Bronchial epithelial cell (primary cell): ENCODE measurements at regions not wholly inside any gene's neighbourhood (a gene's known extent, or its start where the extent isn't known, plus 50 kb on each side); places are given as distances from the start of the nearest gene placed in this dataset.
A peak's percentile ranks its signal among the peaks of the same experiment; 100 is the strongest.

Experiments
- DNase-seq: peaks from one replicate; pipeline ENCODE4 v3.0.0-alpha.2; 2010; ENCODE audit warnings: low read depth
- FAIRE-seq: peaks from 2 replicates; lab custom pipeline; 2011; peaks lifted over from hg19 to GRCh38; lab: Jason Lieb, UNC
- H3K27me3 ChIP-seq: 2 replicates; pipeline ENCODE4 v1.5.1; 2011; ENCODE audit warnings: low read length; ENCODE audit not compliant: control insufficient read depth, insufficient read depth
- H3K36me3 ChIP-seq: 2 replicates; pipeline ENCODE4 v1.5.1; 2011; ENCODE audit warnings: low read length; ENCODE audit not compliant: control insufficient read depth, insufficient read depth
- H3K4me3 ChIP-seq: 2 replicates; pipeline ENCODE4 v1.5.1; 2011; ENCODE audit warnings: mild to moderate bottlenecking, low read depth, low read length, control low read depth
- CTCF ChIP-seq: IDR thresholded peaks from 2 replicates; pipeline ENCODE4 v1.5.1; 2011; ENCODE audit warnings: mild to moderate bottlenecking, moderate library complexity, low read length, control low read depth, inconsistent platforms; ENCODE audit not compliant: insufficient read depth, severe bottlenecking

- no peak overlapping the region for H3K4me3 ChIP-seq
- H3K36me3 ChIP-seq: no peaks in the 10 kb centered on the region
- H3K27me3 ChIP-seq: no peaks in the 10 kb centered on the region
- FAIRE-seq (no peak), DNase-seq (no peak)
- TF ChIP-seq CTCF: no peak
Measured at GRCh38 chr1:188489336-188490112, 1660.8 kb downstream of the PLA2G4A start.

- H3K4me3 ChIP-seq: no peak overlapping the region
- TF ChIP-seq CTCF: no peak
- H3K27me3 ChIP-seq: no peaks in the 10 kb centered on the region
- H3K36me3 ChIP-seq: no peaks in the 10 kb centered on the region
- DNase-seq (no peak), FAIRE-seq (no peak)
Measured at GRCh38 chr1:188496506-188496905, 1667.8 kb downstream of the PLA2G4A start.

GRCh38 chr1:188497020-188497419, 1668.3 kb downstream of the PLA2G4A start:
- DNase-seq: no peak
- no peaks in the 10 kb centered on the region for H3K27me3 ChIP-seq
- FAIRE-seq: no peak
- no peak overlapping the region for H3K4me3 ChIP-seq
- no peaks in the 10 kb centered on the region for H3K36me3 ChIP-seq
- no peak for TF ChIP-seq CTCF

GRCh38 chr1:188499690-188500089, 1670.9 kb downstream of the PLA2G4A start:
- peak; percentile 7 for FAIRE-seq
- TF ChIP-seq CTCF: no peak
- no peak overlapping the region for H3K4me3 ChIP-seq
- no peaks in the 10 kb centered on the region for H3K36me3 ChIP-seq
- no peak for DNase-seq
- no peaks in the 10 kb centered on the region for H3K27me3 ChIP-seq

GRCh38 chr1:188514917-188515316, 1686.2 kb downstream of the PLA2G4A start:
- Histone ChIP-seq H3K27me3 (no peaks in the 10 kb centered on the region), H3K36me3 (no peaks in the 10 kb centered on the region), H3K4me3 (no peak overlapping the region)
- no peak for DNase-seq
- TF ChIP-seq CTCF: no peak
- FAIRE-seq: no peak

GRCh38 chr1:188517139-188517538, 1688.4 kb downstream of the PLA2G4A start:
- TF ChIP-seq CTCF: no peak
- H3K27me3 ChIP-seq: no peaks in the 10 kb centered on the region
- DNase-seq (no peak), FAIRE-seq (no peak)
- no peak overlapping the region for H3K4me3 ChIP-seq
- no peaks in the 10 kb centered on the region for H3K36me3 ChIP-seq
